HG03432 (cell line): ENCODE measurements at regions not wholly inside any gene's neighbourhood (a gene's known extent, or its start where the extent isn't known, plus 50 kb on each side); places are given as distances from the start of the nearest gene placed in this dataset.
"Not testable (repeated sequence)": the region's sequence is repeated elsewhere in the genome, so short reads cannot be mapped to it uniquely, and the experiment has no call there.

ENCODE experiments used
- ATAC-seq: cut with Tn5 transposase; IDR thresholded peaks from one replicate; pipeline ENCODE4 v1.9.1; 2021; ENCODE audit warnings: mild to moderate bottlenecking, moderate library complexity; ENCODE audit not compliant: unreplicated experiment

- ATAC-seq: no peak
Measured at GRCh38 chrX:9258421-9259104, 206.3 kb upstream of the TBL1X start.

- ATAC-seq: no peak
Measured at GRCh38 chrX:9260603-9261002, 204.3 kb upstream of the TBL1X start.

- ATAC-seq: no peak
Measured at GRCh38 chrX:9267415-9267814, 197.4 kb upstream of the TBL1X start.

- no peak for ATAC-seq
Measured at GRCh38 chrX:9269134-9269533, 195.7 kb upstream of the TBL1X start.

- no peak for ATAC-seq
Measured at GRCh38 chrX:9271789-9272525, 192.9 kb upstream of the TBL1X start.

- ATAC-seq: no peak
Measured at GRCh38 chrX:9273744-9274143, 191.1 kb upstream of the TBL1X start.

GRCh38 chrX:9278475-9279233 lies 186.2 kb upstream of the TBL1X start:
- ATAC-seq: no peak

- no peak for ATAC-seq
Measured at GRCh38 chrX:9279234-9279544, 185.7 kb upstream of the TBL1X start.

GRCh38 chrX:9280831-9281230 lies 184.0 kb upstream of the TBL1X start:
- ATAC-seq: no peak

- ATAC-seq: no peak
Measured at GRCh38 chrX:9282325-9282724, 182.5 kb upstream of the TBL1X start.

- ATAC-seq: no peak
Measured at GRCh38 chrX:9285342-9285771, 179.5 kb upstream of the TBL1X start.

- ATAC-seq: no peak
Measured at GRCh38 chrX:9286234-9286633, 178.6 kb upstream of the TBL1X start.

- no peak for ATAC-seq
Measured at GRCh38 chrX:9291629-9292028, 173.2 kb upstream of the TBL1X start.

- no peak for ATAC-seq
Measured at GRCh38 chrX:9293051-9293496, 171.8 kb upstream of the TBL1X start.

GRCh38 chrX:9293903-9294302 lies 171.0 kb upstream of the TBL1X start:
- no peak for ATAC-seq

GRCh38 chrX:9295551-9295950 lies 169.3 kb upstream of the TBL1X start:
- ATAC-seq: no peak

GRCh38 chrX:9298221-9298620 lies 166.6 kb upstream of the TBL1X start:
- no peak for ATAC-seq

- ATAC-seq: not testable (repeated sequence)
Measured at GRCh38 chrX:9299681-9300080, 165.2 kb upstream of the TBL1X start.

- no peak for ATAC-seq
Measured at GRCh38 chrX:9301836-9302235, 163.0 kb upstream of the TBL1X start.

- no peak for ATAC-seq
Measured at GRCh38 chrX:9302381-9302780, 162.5 kb upstream of the TBL1X start.

- ATAC-seq: no peak
Measured at GRCh38 chrX:9308426-9308825, 156.4 kb upstream of the TBL1X start.

- ATAC-seq: no peak
Measured at GRCh38 chrX:9310616-9311015, 154.2 kb upstream of the TBL1X start.
